ENCODE measurements at regions not wholly inside any gene's neighbourhood (a gene's known extent, or its start where the extent isn't known, plus 50 kb on each side); places are given as distances from the start of the nearest gene placed in this dataset.

DNA sequence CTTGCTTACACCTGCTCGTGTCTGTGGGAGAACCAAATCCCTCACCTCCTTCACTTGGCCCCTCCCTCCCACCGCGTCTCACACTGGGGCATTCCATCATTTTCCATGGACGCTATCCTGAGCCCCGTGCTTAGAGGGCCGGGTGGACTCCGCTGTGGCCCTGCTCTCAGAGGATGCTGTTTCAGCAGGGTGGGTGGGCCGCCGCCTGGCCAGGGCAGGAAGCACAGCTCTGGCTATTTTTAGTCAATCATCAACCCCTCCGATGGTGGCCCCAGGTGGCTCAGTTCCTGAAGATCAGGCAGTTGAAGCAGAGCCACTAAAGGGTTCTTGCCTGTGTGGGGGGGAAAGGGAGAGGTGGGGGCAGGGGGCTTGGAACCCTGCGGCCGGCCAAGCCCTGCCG lies 230.3 kb downstream of the ENGASE start:
- no peak for ATAC-seq
- Histone ChIP-seq H3K36me3 (no peaks in the 10 kb centered on the region), H3K9me3 (no peaks in the 10 kb centered on the region), H3K4me3 (no peak overlapping the region), H3K27ac (no peak overlapping the region), H3K27me3 (ENCODE audit: low read depth) (peaks cover 48% of the 10 kb centered on the region), H3K4me1 (peaks cover 10% of the 10 kb centered on the region)
- DNase-seq, result no peak
- TF ChIP-seq, protein P1, sequence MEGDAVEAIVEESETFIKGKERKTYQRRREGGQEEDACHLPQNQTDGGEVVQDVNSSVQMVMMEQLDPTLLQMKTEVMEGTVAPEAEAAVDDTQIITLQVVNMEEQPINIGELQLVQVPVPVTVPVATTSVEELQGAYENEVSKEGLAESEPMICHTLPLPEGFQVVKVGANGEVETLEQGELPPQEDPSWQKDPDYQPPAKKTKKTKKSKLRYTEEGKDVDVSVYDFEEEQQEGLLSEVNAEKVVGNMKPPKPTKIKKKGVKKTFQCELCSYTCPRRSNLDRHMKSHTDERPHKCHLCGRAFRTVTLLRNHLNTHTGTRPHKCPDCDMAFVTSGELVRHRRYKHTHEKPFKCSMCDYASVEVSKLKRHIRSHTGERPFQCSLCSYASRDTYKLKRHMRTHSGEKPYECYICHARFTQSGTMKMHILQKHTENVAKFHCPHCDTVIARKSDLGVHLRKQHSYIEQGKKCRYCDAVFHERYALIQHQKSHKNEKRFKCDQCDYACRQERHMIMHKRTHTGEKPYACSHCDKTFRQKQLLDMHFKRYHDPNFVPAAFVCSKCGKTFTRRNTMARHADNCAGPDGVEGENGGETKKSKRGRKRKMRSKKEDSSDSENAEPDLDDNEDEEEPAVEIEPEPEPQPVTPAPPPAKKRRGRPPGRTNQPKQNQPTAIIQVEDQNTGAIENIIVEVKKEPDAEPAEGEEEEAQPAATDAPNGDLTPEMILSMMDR (IDR thresholded peaks at IDR 0.05), result no peak
- intact Hi-C loops (cut with DNase I), result no loop called here

DNA sequence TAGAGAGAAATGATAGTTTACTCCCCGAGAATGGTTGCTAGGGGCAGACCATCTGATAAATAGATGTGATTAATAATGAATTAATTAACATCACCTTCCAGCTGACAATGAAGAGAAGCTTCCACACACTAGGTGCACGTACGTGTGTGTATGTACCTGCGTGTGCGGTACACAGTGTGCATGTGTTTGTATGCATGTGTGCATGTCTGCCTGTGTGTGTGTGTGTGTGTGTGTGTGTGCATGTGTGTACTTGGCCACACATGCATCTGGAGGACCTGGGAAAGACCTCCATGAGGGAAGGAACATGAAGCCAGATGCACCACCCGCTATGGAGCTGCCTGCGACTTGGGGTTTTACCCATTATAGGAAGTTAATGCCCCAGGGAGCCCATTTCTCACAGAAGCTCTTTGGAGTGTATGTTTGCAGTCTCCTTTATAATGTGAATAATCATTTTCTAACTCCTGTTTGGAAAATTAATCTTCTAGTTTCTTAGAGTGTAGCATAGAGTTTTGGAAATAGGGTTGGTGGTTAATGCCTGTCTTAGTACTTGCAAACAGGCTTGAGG lies 229.1 kb downstream of the ENGASE start:
- ATAC-seq (no peak), DNase-seq (no peak)
- TF ChIP-seq, protein P1 (IDR thresholded peaks at IDR 0.05), result no peak
- Histone ChIP-seq H3K4me3 (no peak overlapping the region), H3K27me3 (ENCODE audit: low read depth) (peaks cover 51% of the 10 kb centered on the region), H3K9me3 (no peaks in the 10 kb centered on the region), H3K36me3 (no peaks in the 10 kb centered on the region), H3K4me1 (peaks cover 10% of the 10 kb centered on the region), H3K27ac (no peak overlapping the region)
- intact Hi-C loops (cut with DNase I), result no loop called here

DNA sequence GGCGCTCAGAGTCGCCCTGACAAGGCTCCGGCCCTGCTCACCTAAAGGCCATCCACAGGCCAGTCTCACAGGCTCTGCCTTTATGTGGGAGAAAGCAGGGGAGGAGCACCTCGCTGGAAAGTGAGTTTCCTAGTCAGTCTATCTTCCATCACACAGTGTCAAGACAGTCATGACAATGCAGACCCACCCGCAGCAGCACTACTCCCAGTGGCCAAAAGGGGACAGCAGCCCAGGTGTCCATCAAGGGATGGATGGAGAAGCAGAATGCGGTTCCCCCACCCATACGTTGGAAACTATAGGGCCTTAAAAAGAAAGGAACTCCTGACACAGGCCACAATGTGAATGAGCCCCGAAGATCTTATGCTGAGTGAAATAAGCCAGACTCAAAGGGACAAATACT lies 226.8 kb downstream of the ENGASE start:
- no peak overlapping the region for H3K27ac ChIP-seq
- peaks cover 7% of the 10 kb centered on the region for H3K4me1 ChIP-seq
- intact Hi-C loops (cut with DNase I), result no loop called here
- no peaks in the 10 kb centered on the region for H3K9me3 ChIP-seq
- TF ChIP-seq, protein P1 (IDR thresholded peaks at IDR 0.05), result no peak
- peaks cover 68% of the 10 kb centered on the region for H3K27me3 ChIP-seq (ENCODE audit: low read depth)
- H3K4me3 ChIP-seq, result no peak overlapping the region
- no peaks in the 10 kb centered on the region for H3K36me3 ChIP-seq
- DNase-seq, result no peak
- no peak for ATAC-seq

DNA sequence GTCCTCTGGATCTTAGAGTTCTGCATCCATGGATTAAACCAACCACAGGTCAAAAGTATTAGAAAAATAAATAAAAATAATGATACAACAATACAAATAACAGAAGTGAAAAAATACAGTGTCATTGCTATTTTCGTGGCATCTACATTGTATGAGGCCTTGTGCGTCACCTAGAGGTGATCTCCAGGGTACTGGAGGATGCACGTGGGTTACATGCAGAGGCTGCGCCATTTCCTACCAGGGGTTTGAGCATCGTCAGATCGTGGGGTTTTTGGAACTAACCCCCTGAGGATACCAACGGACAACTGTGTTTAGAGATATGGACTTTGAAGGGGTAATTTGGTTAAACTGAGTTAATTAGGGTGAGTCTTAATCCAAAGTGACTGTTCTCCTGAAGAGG lies 224.7 kb downstream of the ENGASE start:
- H3K4me3 ChIP-seq, result no peak overlapping the region
- H3K27ac ChIP-seq, result no peak overlapping the region
- ATAC-seq (no peak), DNase-seq (no peak)
- TF ChIP-seq, protein P1 (IDR thresholded peaks at IDR 0.05), result no peak
- no peaks in the 10 kb centered on the region for H3K9me3 ChIP-seq
- H3K4me1 ChIP-seq, result no peaks in the 10 kb centered on the region
- intact Hi-C loops (cut with DNase I), result no loop called here
- H3K27me3 ChIP-seq (ENCODE audit: low read depth), result peaks cover 55% of the 10 kb centered on the region
- no peaks in the 10 kb centered on the region for H3K36me3 ChIP-seq

DNA sequence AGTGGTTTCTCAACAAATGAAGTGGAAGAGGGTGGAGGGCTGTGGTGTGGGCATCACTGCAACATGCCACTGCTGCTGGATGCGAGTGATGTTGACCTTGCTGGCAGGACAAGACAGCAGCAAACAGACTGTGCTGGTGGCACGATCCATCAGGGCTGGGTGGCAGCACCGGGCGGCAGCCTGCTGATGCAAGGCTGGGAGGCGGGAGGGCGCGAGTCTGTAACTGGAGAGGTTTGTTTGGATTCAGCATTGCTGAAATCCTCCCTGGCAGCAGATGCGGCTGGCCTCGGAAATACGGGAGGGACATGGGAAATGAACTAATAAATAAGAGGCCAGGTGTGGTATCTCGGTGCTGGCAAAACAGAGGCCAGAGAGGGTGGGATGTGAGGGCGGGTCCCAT lies 224.2 kb downstream of the ENGASE start:
- intact Hi-C loops (cut with DNase I), result no loop called here
- TF ChIP-seq, protein P1 (IDR thresholded peaks at IDR 0.05), result no peak
- Histone ChIP-seq H3K4me3 (no peak overlapping the region), H3K4me1 (no peaks in the 10 kb centered on the region), H3K9me3 (no peaks in the 10 kb centered on the region), H3K27me3 (ENCODE audit: low read depth) (peaks cover 51% of the 10 kb centered on the region), H3K36me3 (no peaks in the 10 kb centered on the region), H3K27ac (no peak overlapping the region)
- ATAC-seq (no peak), DNase-seq (no peak)

DNA sequence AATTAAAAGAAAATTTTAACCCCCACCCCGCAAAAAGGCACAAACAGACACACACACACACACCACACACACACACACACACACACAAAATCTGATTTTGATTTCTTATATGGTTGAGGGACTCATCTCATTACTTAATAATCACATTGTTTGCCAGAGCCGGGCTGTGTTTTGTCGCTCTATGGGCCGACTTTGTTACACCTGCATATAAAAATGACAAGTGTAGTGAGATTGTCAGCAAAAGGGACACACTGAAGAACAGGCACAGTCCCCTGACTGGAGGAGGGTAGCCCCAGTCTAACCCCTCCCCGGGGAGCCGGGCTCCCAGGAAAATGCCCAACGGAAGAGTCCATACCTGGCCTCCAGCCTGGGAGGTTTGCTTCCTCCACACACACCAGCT lies 221.6 kb downstream of the ENGASE start:
- no peaks in the 10 kb centered on the region for H3K36me3 ChIP-seq
- no peaks in the 10 kb centered on the region for H3K4me1 ChIP-seq
- no peak overlapping the region for H3K27ac ChIP-seq
- ATAC-seq, result no peak
- H3K4me3 ChIP-seq, result no peak overlapping the region
- peaks cover 41% of the 10 kb centered on the region for H3K27me3 ChIP-seq (ENCODE audit: low read depth)
- TF ChIP-seq, protein P1 (IDR thresholded peaks at IDR 0.05), result no peak
- DNase-seq, result no peak
- intact Hi-C loops (cut with DNase I), result no loop called here
- H3K9me3 ChIP-seq, result no peaks in the 10 kb centered on the region

All from lower lobe of right lung (tissue), 2 donors.